GM12878 (cell line): ENCODE measurements at regions not wholly inside any gene's neighbourhood (a gene's known extent, or its start where the extent isn't known, plus 50 kb on each side); places are given as distances from the start of the nearest gene placed in this dataset.

Experiments used
- ATAC-seq: fragments of 200-7000 bp; cut with Tn5 transposase; 3 replicates; pipeline ENCODE4 v1.9.1; 2020; ENCODE audit warnings: mild to moderate bottlenecking, moderate library complexity
- BruUV-seq: library from RNA; stranded (reverse); fragments of 400-500 nt; replicated peaks from 2 replicates; lab custom pipeline; 2021; lab: Mats Ljungman, UMichigan
- CTCF ChIA-PET: fragments of 300-600 bp; sonication (Branson Sonifier 250); formaldehyde crosslinking; extraction: SDS; loops from one replicate; lab custom pipeline; 2021; ENCODE audit warnings: inconsistent platforms; lab: Yijun Ruan, JAX
- POLR2A ChIA-PET: fragments of 350-600 bp; formaldehyde crosslinking; extraction: SDS; loops from one replicate; lab custom pipeline; 2021; ENCODE audit warnings: inconsistent platforms; lab: Charles Lee
- RAD21 ChIA-PET: fragments of 300-600 bp; sonication (Branson Sonifier 250); formaldehyde crosslinking; loops from one replicate; lab custom pipeline; 2023; ENCODE audit warnings: antibody characterized with exemption; ENCODE audit not compliant: unreplicated experiment; lab: Charles Lee
- SMC1A ChIA-PET: fragments of 300-600 bp; sonication (Branson Sonifier 250); formaldehyde crosslinking; loops from one replicate; lab custom pipeline; 2023; ENCODE audit not compliant: unreplicated experiment, uncharacterized antibody; lab: Charles Lee
- DNase-seq: peaks from one replicate; pipeline ENCODE4 v3.0.0-alpha.2; 2011; ENCODE audit warnings: low read depth, low spot score
- FAIRE-seq: peaks from 3 replicates; lab custom pipeline; 2011; peaks lifted over from hg19 to GRCh38; lab: Jason Lieb, UNC
- H2AFZ ChIP-seq: 2 replicates; pipeline ENCODE4 v1.6.0; 2011; ENCODE audit warnings: low read depth, low read length, control low read depth; ENCODE audit not compliant: control insufficient read depth
- H3K27ac ChIP-seq: 2 replicates; pipeline ENCODE4 v1.5.1; 2011; ENCODE audit warnings: control low read depth; ENCODE audit not compliant: control insufficient read depth, insufficient read depth
- H3K27me3 ChIP-seq, 2 experiments: replicated peaks in 1 of 2; 2 replicates each; pipeline versions ENCODE4 v1.6.0 to v1.6.1; 2011; ENCODE audit warnings: low read length in 1 of 2; ENCODE audit not compliant: control insufficient read depth in 2 of 2, insufficient read depth in 2 of 2
- H3K36me3 ChIP-seq, 2 experiments: 2 replicates each; pipeline ENCODE4 v1.5.1; 2011; ENCODE audit warnings: low read length in 1 of 2; ENCODE audit not compliant: control insufficient read depth in 2 of 2, insufficient read depth in 2 of 2
- H3K4me1 ChIP-seq: 2 replicates; pipeline ENCODE4 v1.6.1; 2011; ENCODE audit warnings: mild to moderate bottlenecking, low read length, moderate library complexity, mixed read lengths; ENCODE audit not compliant: control insufficient read depth, insufficient read depth
- H3K4me2 ChIP-seq: 2 replicates; pipeline ENCODE4 v1.6.0; 2011; ENCODE audit warnings: control low read depth; ENCODE audit not compliant: control insufficient read depth, insufficient read depth
- H3K4me3 ChIP-seq: fragments of 200-600 bp; sonication (generic); 2 replicates; pipeline ENCODE4 v1.5.1; 2016
- H3K79me2 ChIP-seq: 2 replicates; pipeline ENCODE4 v1.6.0; 2011; ENCODE audit warnings: low read length; ENCODE audit not compliant: control insufficient read depth, insufficient read depth
- H3K9ac ChIP-seq: 2 replicates; pipeline ENCODE4 v1.8.0; 2011; ENCODE audit warnings: low read length, control low read depth, mixed read lengths; ENCODE audit not compliant: control insufficient read depth, insufficient read depth
- H3K9me3 ChIP-seq: replicated peaks from 3 replicates; pipeline ENCODE4 v1.5.1; 2011; ENCODE audit warnings: mild to moderate bottlenecking, low read length; ENCODE audit not compliant: control insufficient read depth, insufficient read depth
- H4K20me1 ChIP-seq: 2 replicates; pipeline ENCODE4 v1.6.0; 2011; ENCODE audit not compliant: control insufficient read depth, insufficient read depth
- BMI1 ChIP-seq: fragments of 450-650 bp; IDR thresholded peaks from 2 replicates; pipeline ENCODE4 v1.6.1; 2016; ENCODE audit warnings: mild to moderate bottlenecking, moderate library complexity, borderline replicate concordance
- CTCF ChIP-seq, 3 experiments: IDR thresholded peaks in 2 of 3; conservative IDR thresholded peaks in 1 of 3; 2 replicates each; pipeline ENCODE4 v1.5.1; 2011; ENCODE audit warnings: low read depth in 3 of 3, low read length in 3 of 3, mild to moderate bottlenecking in 3 of 3, control low read depth in 2 of 3, moderate library complexity in 2 of 3, inconsistent platforms in 1 of 3, mixed read lengths in 1 of 3; ENCODE audit not compliant: control insufficient read depth in 2 of 3, insufficient read depth in 1 of 3; ENCODE audit errors: extremely low read depth in 1 of 3
- NR2C2 ChIP-seq: IDR thresholded peaks from 2 replicates; pipeline ENCODE4 v1.6.1; 2011; ENCODE audit warnings: borderline replicate concordance, low read depth; ENCODE audit not compliant: control insufficient read depth, insufficient read length
- POLR2AphosphoS5 ChIP-seq: IDR thresholded peaks from 2 replicates; pipeline ENCODE4 v1.6.1; 2011; ENCODE audit warnings: mild to moderate bottlenecking, low read length, inconsistent platforms
- SMAD5 ChIP-seq: IDR thresholded peaks from 2 replicates; pipeline ENCODE4 v1.6.1; 2016; ENCODE audit warnings: antibody characterized with exemption, low read depth
- TCF7 ChIP-seq: IDR thresholded peaks from 2 replicates; pipeline ENCODE4 v1.6.1; 2014; ENCODE audit warnings: antibody characterized with exemption, borderline replicate concordance
- ZBTB11 ChIP-seq: fragments of 450-650 bp; formaldehyde crosslinking; IDR thresholded peaks from 2 replicates; pipeline ENCODE4 v1.5.0; 2022; ENCODE audit warnings: mild to moderate bottlenecking, missing genetic modification characterization
- ZBTB33 ChIP-seq: fragments of 450-650 bp; IDR thresholded peaks from 2 replicates; pipeline ENCODE4 v1.6.1; 2017; ENCODE audit warnings: mild to moderate bottlenecking
- WGBS: methylation state at CpG from one replicate; pipeline ENCODE4 v1.1.6; 2016; ENCODE audit warnings: low lambda C conversion rate; ENCODE audit not compliant: insufficient replicate concordance, insufficient coverage; ENCODE audit errors: missing lambda C conversion rate; 5-methylcytosine and 5-hydroxymethylcytosine counted together
- in situ Hi-C: fragments of 300-500 bp; cut with MboI; formaldehyde crosslinking; loops from 9 replicates; pipeline ENCODE4 v1.14.3; 2018; ENCODE audit warnings: mixed read lengths
- intact Hi-C: fragments of 100-400 bp; cut with micrococcal nuclease; formaldehyde crosslinking; loops from one replicate; pipeline ENCODE4 v1.14.2; 2022; ENCODE audit not compliant: unreplicated experiment

- TF ChIP-seq CTCF (IDR thresholded peaks at IDR 0.05 in 2 of 3, conservative IDR thresholded peaks at IDR 0.05 in 1 of 3; ENCODE audit: control insufficient read depth in 2 of 3, extremely low read depth in 1 of 3, insufficient read depth in 1 of 3, low read depth in 3 of 3, low read length in 3 of 3) = no peak
- no peak for TF ChIP-seq POLR2AphosphoS5
- TF ChIP-seq, all 136 proteins: peak for 0
These were observed 297.7 kb downstream of the CTTN start (continued) for GRCh38 chr11:70696076-70696475.

- no TSS peak for BruUV-seq
- ChIA-PET RAD21 (no interaction called here), SMC1A (no interaction called here), CTCF (no interaction called here), POLR2A (no interaction called here)
- H3K4me2 ChIP-seq = no peak overlapping the region
- TF ChIP-seq ZBTB11 (CRISPR knock-in tag) (no peak), SMAD5 (no peak), NR2C2 (no peak), TCF7 (no peak), BMI1 (no peak), ZBTB33 (no peak)
- H3K36me3 ChIP-seq = no peaks in the 10 kb centered on the region
- no peaks in the 10 kb centered on the region; the same call in 2 of the 3 replicates for H3K9me3 ChIP-seq
- no peaks in the 10 kb centered on the region; the same call in 1 of the 2 replicates for H4K20me1 ChIP-seq
- H3K27ac ChIP-seq = no peak overlapping the region
- no peaks in the 10 kb centered on the region for H3K4me1 ChIP-seq
- H3K4me3 ChIP-seq = no peak overlapping the region
- H2AFZ ChIP-seq = no peak overlapping the region
- FAIRE-seq (no peak), DNase-seq (no peak), ATAC-seq (no peak)
- 14% methylated on average over 5 of the region's 5 CpGs for WGBS
- in situ Hi-C loops = no loop called here
- no peaks in the 10 kb centered on the region for H3K27me3 ChIP-seq
- H3K79me2 ChIP-seq = no peaks in the 10 kb centered on the region
- intact Hi-C loops = no loop called here
- H3K9ac ChIP-seq = no peak overlapping the region
These were observed 298.2 kb downstream of the CTTN start for GRCh38 chr11:70696564-70696963.
